Glomerular visceral epithelial cell (primary cell): ENCODE measurements at regions not wholly inside any gene's neighbourhood (a gene's known extent, or its start where the extent isn't known, plus 50 kb on each side); places are given as distances from the start of the nearest gene placed in this dataset.
"Not testable (repeated sequence)": the region's sequence is repeated elsewhere in the genome, so short reads cannot be mapped to it uniquely, and the experiment has no call there.

Source experiments
- DNase-seq: peaks from one replicate; pipeline ENCODE4 v3.0.0-alpha.2; 2016; ENCODE audit errors: extremely low spot score

- DNase-seq: no peak
These were observed 154.4 kb downstream of the EMP1 start for GRCh38 chr12:13350946-13351345.

- no peak for DNase-seq
These were observed 153.9 kb downstream of the EMP1 start for GRCh38 chr12:13350381-13350780.

GRCh38 chr12:13348464-13348863, 151.9 kb downstream of the EMP1 start:
- DNase-seq: no peak

DNA sequence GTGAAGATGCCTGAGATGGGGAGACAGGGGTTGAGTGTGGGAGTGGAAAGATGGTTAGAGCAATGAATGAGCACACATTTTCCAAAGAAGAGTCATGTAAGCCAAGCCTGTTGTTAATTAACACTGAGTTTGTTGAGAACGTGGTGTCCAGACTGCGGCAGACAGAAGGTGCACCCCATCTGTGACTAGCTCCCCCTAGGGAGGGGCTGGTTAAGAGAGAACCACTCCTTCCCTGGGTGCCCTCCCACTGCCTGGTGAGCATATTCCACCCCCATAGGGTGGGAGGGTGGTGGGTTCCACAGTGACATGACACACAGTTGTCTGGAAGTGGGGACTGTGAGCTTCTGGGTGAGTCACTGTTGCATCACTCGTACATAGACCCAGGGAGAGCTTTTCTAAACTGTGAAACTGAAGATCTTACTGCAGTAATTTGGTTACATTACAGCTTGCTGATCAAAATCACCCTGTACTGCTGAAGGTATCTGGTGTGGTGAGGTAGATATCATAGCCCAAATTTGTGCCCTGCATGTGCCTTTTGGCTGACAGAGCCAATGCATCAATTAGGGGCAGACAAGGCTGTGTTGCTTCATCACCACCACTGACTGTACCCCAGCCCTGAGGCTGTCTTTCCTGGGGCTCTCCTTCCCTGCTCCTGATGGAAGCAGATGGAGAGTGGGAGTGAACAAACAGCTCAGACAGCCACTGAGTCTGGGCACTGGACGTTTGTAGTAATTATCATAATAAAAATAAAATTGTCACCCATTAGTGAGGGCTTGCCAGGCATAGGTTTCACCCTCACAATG, 150.9 kb downstream of the EMP1 start:
- peak; percentile 63 for DNase-seq

- DNase-seq: no peak
These were observed 149.2 kb downstream of the EMP1 start for GRCh38 chr12:13345722-13346121.

DNA sequence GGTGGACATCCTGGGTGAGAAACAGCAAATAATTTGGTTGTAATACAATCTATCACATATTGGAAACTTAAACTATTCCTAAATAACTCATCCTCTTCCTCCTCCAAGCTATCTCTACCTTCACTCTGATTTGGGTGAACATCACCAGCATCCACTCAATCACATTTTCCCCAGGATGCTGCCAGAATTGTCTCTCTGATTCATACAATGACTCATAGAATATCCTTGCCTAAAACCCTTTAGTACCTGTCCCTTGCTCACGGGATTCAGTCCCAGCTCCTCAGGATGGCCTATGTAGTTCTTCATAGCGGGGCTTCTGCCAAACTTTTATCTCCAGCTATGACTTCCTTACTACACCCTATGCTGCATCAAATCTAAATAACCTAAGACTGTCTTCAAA, 146.8 kb downstream of the EMP1 start:
- DNase-seq: no peak

GRCh38 chr12:13342971-13343370, 146.4 kb downstream of the EMP1 start:
- DNase-seq: no peak

DNA sequence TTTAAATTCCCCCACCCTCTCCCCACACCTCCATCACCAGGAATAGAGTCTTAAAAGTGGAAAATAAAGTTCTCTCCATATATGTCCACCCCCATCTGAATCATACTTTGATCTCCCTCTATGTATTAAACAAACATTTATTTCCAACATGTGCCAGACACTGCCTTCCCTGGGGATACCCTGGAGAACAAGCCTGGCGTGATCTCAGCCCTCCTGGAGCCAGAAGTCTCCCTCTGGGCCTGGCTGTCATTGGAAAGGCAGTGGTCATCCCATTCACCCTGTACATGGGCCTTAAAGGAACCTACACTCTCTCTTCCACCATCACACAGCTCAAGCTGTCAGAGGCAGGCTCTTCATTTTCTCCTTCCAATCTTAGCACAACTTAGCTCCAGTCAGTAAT, 143.6 kb downstream of the EMP1 start:
- DNase-seq: no peak

DNA sequence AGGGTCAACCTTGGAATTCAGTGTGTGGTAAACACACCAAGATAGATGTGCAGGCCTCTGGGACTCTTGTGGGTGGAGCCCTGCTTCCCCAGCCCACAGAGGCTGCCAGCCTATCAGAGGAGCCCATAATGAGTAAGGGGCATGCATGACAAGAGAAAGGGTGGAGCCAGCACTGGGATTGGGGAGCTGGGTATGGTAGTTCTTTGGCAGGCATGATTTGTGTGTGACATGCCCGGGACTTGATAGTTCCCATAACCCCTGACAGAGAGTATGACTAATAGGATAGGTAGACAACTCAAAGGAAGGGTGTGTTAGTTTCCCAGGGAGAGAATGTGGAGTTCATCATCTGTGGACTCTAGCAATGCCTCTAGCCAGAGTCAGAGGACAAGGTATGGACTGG, 143.0 kb downstream of the EMP1 start:
- DNase-seq: peak; percentile 18

DNA sequence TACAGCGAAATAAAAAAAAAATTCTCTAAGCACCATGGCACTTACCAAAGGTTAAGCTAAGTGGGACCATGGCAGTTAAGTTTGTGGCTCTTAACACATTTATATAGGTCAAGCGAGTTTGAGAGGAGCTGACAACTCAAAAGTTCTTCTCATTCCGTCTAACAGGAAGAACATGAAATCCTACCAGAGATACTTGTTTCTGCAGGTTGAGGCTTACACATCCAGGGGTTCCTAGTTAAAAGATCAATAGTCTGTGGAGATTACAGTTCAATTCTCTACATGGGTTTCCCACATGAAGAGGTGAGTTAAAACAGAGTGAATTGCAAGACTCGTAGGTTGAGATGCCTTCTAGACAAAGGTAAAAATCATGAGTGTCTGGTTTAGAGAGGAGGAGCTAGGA, 142.6 kb downstream of the EMP1 start:
- no peak for DNase-seq

DNA sequence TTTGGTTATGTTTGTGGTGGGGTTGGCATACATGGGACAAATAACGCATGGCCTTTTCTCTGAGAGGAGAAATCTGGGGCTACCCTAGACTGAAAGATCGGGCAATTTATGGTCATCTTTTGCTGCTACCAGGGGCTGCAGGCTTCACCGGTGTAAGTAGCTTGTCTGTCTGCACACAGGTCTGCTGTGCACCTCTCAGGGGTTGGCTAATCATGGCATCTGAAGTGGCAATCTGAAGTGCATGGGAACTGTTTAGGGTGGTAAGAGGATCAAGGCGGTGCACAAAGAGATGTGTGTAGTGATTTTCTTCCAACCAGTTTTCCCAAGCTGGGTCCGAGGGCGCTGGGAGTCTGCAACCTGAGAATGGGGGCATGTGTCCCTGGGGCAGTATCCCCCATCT, 141.3 kb downstream of the EMP1 start:
- DNase-seq: no peak

GRCh38 chr12:13336216-13336615, 139.7 kb downstream of the EMP1 start:
- DNase-seq: no peak

DNA sequence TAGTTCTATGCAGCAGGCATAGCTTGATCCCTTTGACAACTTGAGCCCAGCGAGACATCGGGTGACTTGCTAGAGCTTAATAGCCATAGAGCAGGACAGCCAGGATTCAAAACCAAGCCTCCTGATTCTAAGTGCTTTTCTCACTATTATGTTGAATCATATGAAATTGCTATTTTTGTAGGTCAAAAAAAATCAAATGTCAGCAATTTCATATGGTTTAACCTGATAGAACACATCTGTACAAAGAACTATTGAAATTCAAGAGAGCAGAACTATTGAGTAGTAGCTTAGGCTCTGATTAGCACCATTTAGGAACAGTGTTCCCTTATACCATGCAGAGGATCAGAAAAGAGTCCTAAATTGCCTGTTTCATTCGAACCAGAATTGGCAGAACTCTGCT, 132.0 kb downstream of the EMP1 start:
- no peak for DNase-seq

GRCh38 chr12:13326076-13326475, 129.6 kb downstream of the EMP1 start:
- no peak for DNase-seq

- not testable (repeated sequence) for DNase-seq
These were observed 128.5 kb downstream of the EMP1 start for GRCh38 chr12:13325037-13325436.

GRCh38 chr12:13318231-13319015, 121.9 kb downstream of the EMP1 start:
- DNase-seq: no peak

DNA sequence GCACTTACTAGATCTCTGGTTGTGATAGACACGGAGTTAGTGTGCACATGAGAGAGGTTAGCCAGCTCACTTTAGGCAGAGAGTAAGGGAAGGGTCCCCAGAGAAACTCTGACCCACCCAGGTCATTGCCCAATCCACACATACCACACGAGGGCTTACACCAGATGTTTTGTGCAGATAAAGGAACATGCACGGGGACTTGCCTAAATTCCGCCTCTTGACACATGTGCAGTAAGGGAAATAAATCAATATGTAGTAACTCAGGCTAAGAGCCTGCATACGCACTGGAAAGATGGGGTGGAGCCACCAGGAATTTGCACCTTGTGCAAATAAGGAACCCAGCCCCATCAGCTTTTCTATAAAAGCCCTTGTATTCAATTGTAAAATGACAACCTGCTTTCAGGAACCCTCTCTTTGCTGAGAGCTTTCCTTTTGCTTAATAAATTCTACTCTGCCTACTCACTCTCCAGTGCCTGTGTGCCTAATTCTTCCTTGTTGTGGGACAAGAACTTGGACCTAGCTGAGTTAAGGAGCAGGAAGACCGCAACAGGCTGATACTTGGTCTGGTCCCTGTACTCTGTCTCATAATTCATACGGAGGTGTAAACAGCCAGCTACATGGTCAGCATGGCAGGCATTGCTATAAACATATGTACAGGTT, 120.2 kb downstream of the EMP1 start:
- no peak for DNase-seq

DNA sequence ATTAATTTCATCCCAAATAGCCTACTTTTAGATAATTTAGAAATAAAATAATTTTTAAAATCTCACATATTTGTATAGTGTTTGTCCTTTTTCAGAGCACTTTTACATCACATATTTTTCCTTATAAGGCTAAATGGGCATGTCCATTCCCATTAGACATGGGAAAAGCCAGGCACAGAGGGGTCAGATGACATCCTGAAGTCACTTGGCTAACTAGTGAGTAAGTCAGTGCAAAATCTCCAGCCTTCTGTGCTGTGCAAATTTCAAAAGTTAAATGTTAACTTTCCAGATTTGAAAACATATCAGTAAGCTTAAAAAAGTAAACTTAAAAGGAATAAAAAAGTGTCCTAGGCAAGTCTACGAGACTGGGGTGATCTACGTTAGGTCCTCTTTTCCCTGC, 117.4 kb downstream of the EMP1 start:
- no peak for DNase-seq

- no peak for DNase-seq
These were observed 115.0 kb downstream of the EMP1 start for GRCh38 chr12:13311551-13311950.

GRCh38 chr12:13307143-13307816, 110.8 kb downstream of the EMP1 start:
- DNase-seq: no peak

- DNase-seq: no peak
These were observed 108.4 kb downstream of the EMP1 start for GRCh38 chr12:13304924-13305323.

GRCh38 chr12:13299457-13299856, 102.9 kb downstream of the EMP1 start:
- DNase-seq: no peak
